ENCODE measurements at regions not wholly inside any gene's neighbourhood (a gene's known extent, or its start where the extent isn't known, plus 50 kb on each side); places are given as distances from the start of the nearest gene placed in this dataset.

- TF ChIP-seq CTCF (IDR thresholded peaks at IDR 0.05; ENCODE audit: low read depth, low read length, missing input control) (no peak), ATF3 (IDR thresholded peaks at IDR 0.05) (peak; percentile 24), JUND (IDR thresholded peaks at IDR 0.05) (peak; percentile 20 to 65), HNF4G (IDR thresholded peaks at IDR 0.05) (peak; percentile 36), RAD21 (IDR thresholded peaks at IDR 0.05) (peak; percentile 54 to 70), RXRA (IDR thresholded peaks at IDR 0.05) (peak; percentile 78 to 80)
Measured at GRCh38 chrX:39813631-39814277, 284.0 kb downstream of the BCOR start (continued).

- no peak for DNase-seq (ENCODE audit: low spot score)
- peak overlapping the region; percentile 49 to 63 for H3K27ac ChIP-seq (ENCODE audit: low read depth in 1 of 2, low read length in 2 of 2)
- no peaks in the 10 kb centered on the region for H3K9me3 ChIP-seq (ENCODE audit: control insufficient read depth in 4 of 4, low read length in 3 of 4)
- H3K27me3 ChIP-seq (ENCODE audit: control insufficient read depth in 4 of 4, insufficient read depth in 4 of 4, low read length in 3 of 4) = no peaks in the 10 kb centered on the region
- peaks cover 8 to 37% (median 24%) of the 10 kb centered on the region in 4 donors for H3K4me1 ChIP-seq (ENCODE audit: control insufficient read depth in 4 of 4, insufficient read depth in 4 of 4, low read length in 3 of 4)
- TF ChIP-seq SP1 (IDR thresholded peaks at IDR 0.05) (no peak), RAD21 (IDR thresholded peaks at IDR 0.05) (peak; percentile 68 to 69), ATF3 (IDR thresholded peaks at IDR 0.05) (no peak), CTCF (IDR thresholded peaks at IDR 0.05; ENCODE audit: low read depth, low read length, missing input control) (peak; percentile 43)
- WGBS = 17% methylated on average over 4 of the region's 4 CpGs
- H3K9ac ChIP-seq (ENCODE audit: low read depth in 1 of 2, low read length in 2 of 2) = no peak overlapping the region
- no peaks in the 10 kb centered on the region for H3K36me3 ChIP-seq (ENCODE audit: control insufficient read depth in 4 of 4, insufficient read depth in 3 of 4, low read depth in 1 of 4, low read length in 3 of 4)
- no peak overlapping the region for H3K4me3 ChIP-seq (ENCODE audit: low read depth in 1 of 3, low read length in 3 of 3)
Measured at GRCh38 chrX:39814391-39814790, 283.4 kb downstream of the BCOR start.

- Histone ChIP-seq H3K9ac (ENCODE audit: low read depth in 1 of 2, low read length in 2 of 2) (no peak overlapping the region), H3K4me1 (ENCODE audit: control insufficient read depth in 4 of 4, insufficient read depth in 4 of 4, low read length in 3 of 4) (peaks cover 8 to 37% (median 26%) of the 10 kb centered on the region in 4 donors), H3K9me3 (ENCODE audit: control insufficient read depth in 4 of 4, low read length in 3 of 4) (no peaks in the 10 kb centered on the region), H3K27ac (ENCODE audit: low read depth in 1 of 2, low read length in 2 of 2) (no peak overlapping the region), H3K27me3 (ENCODE audit: control insufficient read depth in 4 of 4, insufficient read depth in 4 of 4, low read length in 3 of 4) (no peaks in the 10 kb centered on the region), H3K4me3 (ENCODE audit: low read depth in 1 of 3, low read length in 3 of 3) (no peak overlapping the region), H3K36me3 (ENCODE audit: control insufficient read depth in 4 of 4, insufficient read depth in 3 of 4, low read depth in 1 of 4, low read length in 3 of 4) (no peaks in the 10 kb centered on the region)
- DNase-seq (ENCODE audit: low spot score) = no peak
- WGBS = 100% methylated on average over 1 of the region's 1 CpG
- TF ChIP-seq HNF4G (IDR thresholded peaks at IDR 0.05) (no peak), RXRA (IDR thresholded peaks at IDR 0.05) (no peak), HNF4A (conservative IDR thresholded peaks at IDR 0.05) (no peak), JUND (IDR thresholded peaks at IDR 0.05) (no peak), MAX (IDR thresholded peaks at IDR 0.05) (no peak), YY1 (IDR thresholded peaks at IDR 0.05) (no peak), FOXA1 (IDR thresholded peaks at IDR 0.05) (no peak), EGR1 (IDR thresholded peaks at IDR 0.05; ENCODE audit: low read depth in 2 of 2) (no peak), TAF1 (conservative IDR thresholded peaks at IDR 0.05) (no peak), RAD21 (IDR thresholded peaks at IDR 0.05) (no peak), FOXA2 (IDR thresholded peaks at IDR 0.05) (no peak), CTCF (IDR thresholded peaks at IDR 0.05; ENCODE audit: low read depth, low read length, missing input control) (no peak), GABPA (IDR thresholded peaks at IDR 0.05 in 1 of 2, conservative IDR thresholded peaks at IDR 0.05 in 1 of 2) (no peak), ATF3 (IDR thresholded peaks at IDR 0.05) (no peak), SP1 (IDR thresholded peaks at IDR 0.05) (no peak), REST (IDR thresholded peaks at IDR 0.05) (no peak), NR2F2 (IDR thresholded peaks at IDR 0.05) (no peak)
Measured at GRCh38 chrX:39815631-39816030, 282.1 kb downstream of the BCOR start.
